CD1c-positive myeloid dendritic cell (primary cell): ENCODE measurements at regions not wholly inside any gene's neighbourhood (a gene's known extent, or its start where the extent isn't known, plus 50 kb on each side); places are given as distances from the start of the nearest gene placed in this dataset.
"Not testable (repeated sequence)": the region's sequence is repeated elsewhere in the genome, so short reads cannot be mapped to it uniquely, and the experiment has no call there.

ENCODE experiments used
- DNase-seq: peaks from one replicate; pipeline ENCODE4 v3.0.0-alpha.2; 2016; ENCODE audit errors: extremely low spot score

- DNase-seq = no peak
Measured at GRCh38 chr11:96447208-96448110, 57.6 kb downstream of the JRKL start.

GRCh38 chr11:96448225-96448624 is 58.4 kb downstream of the JRKL start:
- DNase-seq = no peak

- DNase-seq = no peak
Measured at GRCh38 chr11:96456111-96456510, 66.3 kb downstream of the JRKL start.

GRCh38 chr11:96459751-96460150 is 69.9 kb downstream of the JRKL start:
- no peak for DNase-seq

- DNase-seq = no peak
Measured at GRCh38 chr11:96461871-96462270, 72.1 kb downstream of the JRKL start.

GRCh38 chr11:96464700-96465307 is 75.0 kb downstream of the JRKL start:
- DNase-seq = peak; percentile 65

GRCh38 chr11:96465512-96465911 is 75.7 kb downstream of the JRKL start:
- no peak for DNase-seq

- DNase-seq = no peak
Measured at GRCh38 chr11:96466607-96467006, 76.8 kb downstream of the JRKL start.

GRCh38 chr11:96469776-96470175 is 80.0 kb downstream of the JRKL start:
- no peak for DNase-seq

- no peak for DNase-seq
Measured at GRCh38 chr11:96470521-96470920, 80.7 kb downstream of the JRKL start.

GRCh38 chr11:96472085-96472484 is 82.3 kb downstream of the JRKL start:
- DNase-seq = no peak

- no peak for DNase-seq
Measured at GRCh38 chr11:96474263-96474662, 84.5 kb downstream of the JRKL start.

GRCh38 chr11:96481204-96481603 is 91.4 kb downstream of the JRKL start:
- DNase-seq = no peak

GRCh38 chr11:96481771-96482170 is 92.0 kb downstream of the JRKL start:
- DNase-seq = no peak

- no peak for DNase-seq
Measured at GRCh38 chr11:96482193-96482592, 92.4 kb downstream of the JRKL start.

- no peak for DNase-seq
Measured at GRCh38 chr11:96483374-96483955, 93.7 kb downstream of the JRKL start.

- no peak for DNase-seq
Measured at GRCh38 chr11:96484361-96484760, 94.5 kb downstream of the JRKL start.

- DNase-seq = no peak
Measured at GRCh38 chr11:96486890-96487611, 97.2 kb downstream of the JRKL start.

- DNase-seq = not testable (repeated sequence)
Measured at GRCh38 chr11:96488911-96489310, 99.1 kb downstream of the JRKL start.

GRCh38 chr11:96500440-96500839 is 110.6 kb downstream of the JRKL start:
- no peak for DNase-seq

GRCh38 chr11:96506041-96506440 is 116.2 kb downstream of the JRKL start:
- no peak for DNase-seq

- no peak for DNase-seq
Measured at GRCh38 chr11:96506953-96507354, 117.1 kb downstream of the JRKL start.
